OCI-M2 (cell line): ENCODE measurements at regions not wholly inside any gene's neighbourhood (a gene's known extent, or its start where the extent isn't known, plus 50 kb on each side); places are given as distances from the start of the nearest gene placed in this dataset.

Experiments used
- DNase-seq: peaks from one replicate; lab custom pipeline; 2025; ENCODE audit not compliant: unreplicated experiment; lab: John Stamatoyannopoulos, UW

DNA sequence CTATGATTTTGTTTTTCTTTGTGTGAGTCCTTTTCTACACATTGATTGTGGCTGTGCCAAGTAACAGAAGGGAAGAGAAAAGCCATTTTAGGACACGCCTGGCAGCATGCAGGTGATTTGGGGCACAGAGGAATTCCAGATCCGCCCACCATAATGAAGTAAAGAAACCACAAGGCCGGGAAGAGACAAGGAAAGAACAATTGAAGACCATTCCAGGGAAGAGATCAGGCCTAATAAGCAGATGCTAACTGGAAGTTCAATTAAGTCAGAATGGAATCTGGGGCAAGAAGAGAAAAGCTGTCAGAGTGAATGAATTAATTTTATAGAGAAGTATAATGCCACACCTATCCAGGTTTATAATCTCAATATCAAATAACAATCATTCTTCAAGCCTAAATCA, 110.2 kb upstream of the ISL1 start:
- no peak for DNase-seq

DNA sequence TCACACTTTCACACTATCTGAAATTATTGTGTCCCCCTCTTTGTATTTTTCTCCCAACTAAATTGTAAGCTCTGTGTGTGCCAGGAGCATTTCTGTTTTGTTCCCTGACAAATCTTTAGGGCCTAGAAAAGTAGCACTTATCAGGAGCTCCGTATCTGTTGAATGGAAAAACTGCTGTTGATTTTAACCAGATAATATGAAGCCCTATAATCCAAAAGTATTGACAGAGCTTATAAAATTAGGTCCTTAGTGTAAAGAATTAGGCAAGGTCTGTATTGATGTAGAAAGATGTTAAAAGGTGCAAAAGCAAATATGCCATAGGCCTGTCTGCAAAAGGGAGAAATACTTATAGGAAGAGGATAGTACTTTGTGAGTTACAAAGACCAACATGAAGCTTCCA, 109.4 kb upstream of the ISL1 start:
- DNase-seq = no peak

DNA sequence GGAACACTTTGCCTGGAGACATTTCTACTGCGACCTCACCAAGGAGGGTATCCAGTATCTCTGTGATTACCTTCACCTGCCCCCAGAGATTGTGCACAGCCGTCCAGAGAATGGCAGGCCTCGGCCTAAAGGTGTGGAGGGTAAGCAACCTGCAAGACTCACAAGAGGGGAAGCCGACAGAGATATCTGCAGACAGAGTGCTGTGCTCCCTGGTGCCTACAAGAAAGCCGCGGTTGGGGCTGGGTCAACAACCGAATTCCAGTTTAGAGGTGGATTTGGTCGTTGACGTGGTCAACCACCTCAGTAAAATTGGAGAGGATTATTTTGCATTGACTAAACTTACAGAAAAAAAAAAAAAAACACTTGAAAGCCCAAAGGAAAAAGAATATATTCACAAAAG, 107.8 kb upstream of the ISL1 start:
- DNase-seq = no peak

DNA sequence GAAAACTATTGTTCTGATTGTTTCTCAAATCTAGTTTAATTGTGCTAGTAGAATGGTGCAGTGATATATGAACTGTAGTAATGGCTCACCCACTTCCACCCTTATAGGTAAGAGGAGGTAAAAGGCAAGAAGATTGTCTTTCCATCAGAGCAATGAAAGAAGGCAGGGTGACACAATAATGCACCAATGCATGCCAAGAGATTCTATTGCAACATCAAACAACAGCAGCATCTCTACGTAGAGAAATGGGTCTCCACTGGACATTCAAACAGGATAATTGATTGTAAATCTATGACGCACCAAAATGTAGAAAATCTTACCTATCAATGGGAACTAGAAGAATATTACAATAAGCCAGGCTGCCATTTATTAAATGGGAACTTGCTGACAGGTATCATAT, 107.0 kb upstream of the ISL1 start:
- DNase-seq = no peak

DNA sequence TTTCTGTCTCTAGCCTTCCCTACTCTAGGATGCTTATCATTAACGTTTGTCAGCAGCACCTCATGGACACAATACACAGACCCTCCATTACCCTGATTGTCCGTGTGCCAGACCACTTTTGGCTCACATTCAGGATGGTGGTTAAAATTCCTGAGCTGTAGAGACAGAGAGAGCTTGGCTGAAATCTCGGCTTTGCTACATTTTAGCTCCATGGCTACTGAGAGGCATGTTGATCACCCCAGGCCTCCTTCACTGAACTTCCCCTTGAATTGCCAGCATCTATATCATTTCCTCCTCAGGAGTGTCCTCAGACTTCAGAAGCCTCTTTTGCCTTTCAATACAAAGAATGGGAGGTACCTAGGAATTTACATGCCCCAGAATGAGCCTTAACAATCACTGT, 104.7 kb upstream of the ISL1 start:
- no peak for DNase-seq

DNA sequence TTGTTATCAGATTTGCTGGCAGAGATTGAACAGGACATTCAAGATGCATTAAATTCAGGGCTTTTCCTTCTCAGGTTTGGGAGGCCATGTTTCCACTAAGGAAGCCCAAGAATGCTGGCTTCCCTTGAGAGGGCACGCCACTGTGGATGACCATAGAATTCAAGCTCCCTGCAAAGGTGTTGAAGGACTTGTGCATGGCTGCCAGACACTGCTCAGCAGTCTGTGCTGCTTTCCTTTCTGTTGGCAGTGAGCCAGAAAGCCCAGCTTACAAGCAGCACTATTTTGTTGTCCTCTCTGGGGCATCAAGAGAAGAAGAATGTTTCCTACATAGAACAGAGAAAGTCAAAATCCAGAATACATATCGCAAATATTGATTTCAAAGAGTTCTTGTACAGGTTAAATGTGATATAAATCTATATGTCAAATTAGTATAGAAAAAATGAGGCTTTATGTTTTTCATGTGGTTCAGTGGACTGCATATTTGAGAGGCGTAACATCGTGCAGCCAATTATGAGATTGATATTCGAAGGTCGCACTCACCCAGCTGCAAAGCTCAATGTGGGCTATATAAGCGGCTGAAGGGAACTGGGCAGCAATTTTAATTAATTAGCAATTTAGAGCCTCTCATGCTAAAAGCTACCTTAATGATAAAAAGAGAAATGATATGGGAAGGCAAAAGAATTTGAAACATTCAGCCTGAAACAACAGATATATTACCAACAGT, 103.1 kb upstream of the ISL1 start:
- no peak for DNase-seq

DNA sequence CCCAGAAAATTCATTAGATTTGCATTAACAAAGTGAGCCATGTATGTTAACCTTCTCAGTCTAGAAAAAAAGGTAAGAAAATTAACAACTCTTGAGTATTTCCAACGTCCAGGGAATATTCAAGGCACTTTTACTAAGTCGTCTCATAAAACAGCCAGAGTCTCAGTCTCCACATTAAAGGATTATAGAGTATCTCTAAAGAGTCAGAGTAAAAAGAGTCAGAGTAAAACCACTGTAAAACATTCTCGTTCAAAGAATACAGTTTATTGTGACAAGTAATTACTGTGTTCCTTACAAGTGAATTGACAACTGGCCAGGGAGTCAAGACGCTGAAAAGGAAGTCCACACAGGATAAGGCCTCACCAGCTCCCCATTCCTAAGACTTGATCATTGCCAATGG, 97.2 kb upstream of the ISL1 start:
- DNase-seq = no peak

DNA sequence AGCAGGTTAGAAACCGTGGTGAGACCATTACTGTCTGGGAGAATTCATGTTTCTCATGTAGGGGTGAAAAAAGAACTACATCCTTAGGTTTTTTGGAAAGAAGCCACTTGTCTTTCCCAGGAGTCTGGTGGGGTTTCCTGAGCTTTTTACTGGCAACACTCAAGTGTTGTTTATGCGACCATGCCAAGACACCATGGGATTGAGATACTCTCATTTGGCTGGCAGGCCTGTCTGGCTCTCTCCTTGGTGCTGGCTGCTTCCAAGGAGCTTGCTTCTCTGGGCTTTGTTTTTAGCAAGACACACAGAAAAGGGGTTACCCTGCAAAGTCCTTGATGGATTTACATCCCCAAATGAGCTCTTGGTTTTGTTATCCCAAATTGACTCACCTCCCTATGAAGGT, 80.9 kb upstream of the ISL1 start:
- DNase-seq = no peak

DNA sequence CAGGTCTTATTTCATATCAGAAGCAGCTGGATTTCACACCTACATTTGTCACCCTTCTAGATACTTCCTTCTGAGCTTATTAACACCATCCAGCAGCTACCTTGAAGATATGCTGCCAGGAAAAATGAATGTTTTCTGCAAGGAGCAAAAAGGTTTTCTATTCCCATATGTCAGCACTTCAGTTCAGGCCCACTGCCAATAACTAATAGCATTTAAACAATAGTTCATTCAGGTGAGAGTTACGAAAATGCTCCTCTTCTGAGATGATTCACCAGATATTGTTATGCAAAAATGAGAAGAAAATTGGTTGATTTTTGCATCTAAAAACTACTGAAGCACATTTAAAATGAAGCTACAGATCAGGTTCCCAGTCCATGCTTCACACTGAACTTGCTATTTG, 56.4 kb upstream of the ISL1 start:
- no peak for DNase-seq
